ENCODE measurements at regions not wholly inside any gene's neighbourhood (a gene's known extent, or its start where the extent isn't known, plus 50 kb on each side); places are given as distances from the start of the nearest gene placed in this dataset.

- no peak for DNase-seq (ENCODE audit: low read depth, low spot score)
- CTCF ChIA-PET = no interaction called here
- BruUV-seq (replicated peaks) = no TSS peak
Measured at GRCh38 chr16:62478903-62479458, 442.7 kb upstream of the CDH8 start.

GRCh38 chr16:62477796-62478195 lies 441.6 kb upstream of the CDH8 start:
- Histone ChIP-seq H3K27me3 (ENCODE audit: control insufficient read depth, insufficient read depth, low read length) (no peaks in the 10 kb centered on the region), H3K36me3 (ENCODE audit: control insufficient read depth, insufficient read depth, low read length) (no peaks in the 10 kb centered on the region), H3K27ac (ENCODE audit: low read length) (no peak overlapping the region), H3K4me1 (ENCODE audit: control insufficient read depth, insufficient read depth, low read length) (no peaks in the 10 kb centered on the region), H3K9me3 (ENCODE audit: control insufficient read depth, insufficient read depth, low read depth, low read length) (no peaks in the 10 kb centered on the region), H3K4me3 (ENCODE audit: low read depth in 2 of 2, low read length in 2 of 2) (no peak overlapping the region)
- POLR2A ChIA-PET = no interaction called here
- TF ChIP-seq SIN3A (IDR thresholded peaks at IDR 0.05; ENCODE audit: borderline replicate concordance, insufficient read depth, low read depth, low read length) (no peak), POLR2AphosphoS5 (IDR thresholded peaks at IDR 0.05; ENCODE audit: low read depth, low read length) (no peak), CTCF (IDR thresholded peaks at IDR 0.05) (no peak), REST (IDR thresholded peaks at IDR 0.05; ENCODE audit: insufficient read depth in 1 of 2, low read depth in 2 of 2, low read length in 1 of 2) (no peak), TCF7L2 (IDR thresholded peaks at IDR 0.05; ENCODE audit: low read depth, low read length) (no peak)
- intact Hi-C loops (cut with micrococcal nuclease; ENCODE audit: unreplicated experiment) (no loop called here), in situ Hi-C loops (cut with HindIII; ENCODE audit: low pct_unique_long_range_greater_than_20kb, low sequenced_read_pairs) (loop anchor here (5.0 kb wide), 1 partner anchor 375 kb away; no protein-coding TSS in a partner anchor)
- BruUV-seq (replicated peaks) = no TSS peak
- ATAC-seq = no peak
- CTCF ChIA-PET = no interaction called here
- DNase-seq (ENCODE audit: low read depth, low spot score) = no peak

More at GRCh38 chr16:62478903-62479458, 442.7 kb upstream of the CDH8 start:
- Histone ChIP-seq H3K27me3 (ENCODE audit: control insufficient read depth, insufficient read depth, low read length) (no peaks in the 10 kb centered on the region), H3K4me1 (ENCODE audit: control insufficient read depth, insufficient read depth, low read length) (no peaks in the 10 kb centered on the region), H3K36me3 (ENCODE audit: control insufficient read depth, insufficient read depth, low read length) (no peaks in the 10 kb centered on the region), H3K4me3 (ENCODE audit: low read depth in 2 of 2, low read length in 2 of 2) (no peak overlapping the region), H3K9me3 (ENCODE audit: control insufficient read depth, insufficient read depth, low read depth, low read length) (no peaks in the 10 kb centered on the region), H3K27ac (ENCODE audit: low read length) (no peak overlapping the region)
- ATAC-seq = no peak
- POLR2A ChIA-PET = no interaction called here
- intact Hi-C loops (cut with micrococcal nuclease; ENCODE audit: unreplicated experiment) = no loop called here
- TF ChIP-seq SIN3A (IDR thresholded peaks at IDR 0.05; ENCODE audit: borderline replicate concordance, insufficient read depth, low read depth, low read length) = no peak
- no peak for TF ChIP-seq REST (IDR thresholded peaks at IDR 0.05; ENCODE audit: insufficient read depth in 1 of 2, low read depth in 2 of 2, low read length in 1 of 2)
- no peak for TF ChIP-seq POLR2AphosphoS5 (IDR thresholded peaks at IDR 0.05; ENCODE audit: low read depth, low read length)
- no peak for TF ChIP-seq TCF7L2 (IDR thresholded peaks at IDR 0.05; ENCODE audit: low read depth, low read length)
- TF ChIP-seq CTCF (IDR thresholded peaks at IDR 0.05) = no peak
- in situ Hi-C loops (cut with HindIII; ENCODE audit: low pct_unique_long_range_greater_than_20kb, low sequenced_read_pairs) = loop anchor here (5.0 kb wide), 1 partner anchor 377 kb away; no protein-coding TSS in a partner anchor
